ENCODE measurements at regions not wholly inside any gene's neighbourhood (a gene's known extent, or its start where the extent isn't known, plus 50 kb on each side); places are given as distances from the start of the nearest gene placed in this dataset.

DNA sequence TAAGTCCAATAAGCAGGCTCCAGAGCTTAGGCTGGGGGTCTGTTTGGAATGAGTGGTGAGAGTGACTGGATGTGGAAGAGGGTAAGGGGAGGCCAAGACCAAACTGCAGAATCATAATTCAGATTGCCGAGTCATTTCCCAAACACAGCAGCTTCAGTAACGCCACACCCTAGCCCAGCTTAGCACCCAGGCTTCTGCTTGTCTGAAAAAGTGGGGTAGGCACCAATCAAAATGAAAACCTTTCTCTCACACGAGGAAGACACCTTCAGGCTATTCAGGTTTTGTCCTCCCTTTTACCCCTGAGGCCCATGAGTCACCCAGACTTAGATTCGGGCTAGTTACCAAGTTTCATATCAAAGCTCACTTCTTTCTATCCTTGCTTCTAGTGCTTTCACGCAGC lies 306.1 kb downstream of the DAD1 start:
- TF ChIP-seq CTCF (conservative IDR thresholded peaks at IDR 0.05) (no peak), ZFX (IDR thresholded peaks at IDR 0.05) (no peak)

Data from C4-2B (cell line).